H54 (cell line): ENCODE measurements at regions not wholly inside any gene's neighbourhood (a gene's known extent, or its start where the extent isn't known, plus 50 kb on each side); places are given as distances from the start of the nearest gene placed in this dataset.
A peak's percentile ranks its signal among the peaks of the same experiment; 100 is the strongest.

ENCODE experiments used
- DNase-seq: peaks from one replicate; pipeline ENCODE4 v3.0.0; 2011; ENCODE audit warnings: low spot score, mixed read lengths; ENCODE audit not compliant: insufficient read length
- FAIRE-seq: peaks from 3 replicates; lab custom pipeline; 2011; peaks lifted over from hg19 to GRCh38; lab: Jason Lieb, UNC
- POLR2A ChIP-seq: IDR thresholded peaks from 2 replicates; pipeline ENCODE4 v1.6.1; 2011; ENCODE audit warnings: low read depth, mild to moderate bottlenecking, low read length

- DNase-seq (no peak), FAIRE-seq (peak; percentile 53)
- no peak for TF ChIP-seq POLR2A
Observed at GRCh38 chr9:115391168-115391825, 273.3 kb upstream of the TNC start.

GRCh38 chr9:115393976-115394775 is 276.2 kb upstream of the TNC start:
- no peak for TF ChIP-seq POLR2A
- FAIRE-seq (no peak), DNase-seq (no peak)

- TF ChIP-seq POLR2A = no peak
- DNase-seq (no peak), FAIRE-seq (no peak)
Observed at GRCh38 chr9:115395511-115396021, 277.6 kb upstream of the TNC start.

GRCh38 chr9:115396071-115396529 is 278.1 kb upstream of the TNC start:
- FAIRE-seq = no peak
- DNase-seq = no peak
- TF ChIP-seq POLR2A = no peak

GRCh38 chr9:115397591-115398312 is 279.8 kb upstream of the TNC start:
- no peak for TF ChIP-seq POLR2A
- no peak for FAIRE-seq
- no peak for DNase-seq

- FAIRE-seq (no peak), DNase-seq (no peak)
Observed at GRCh38 chr9:115398313-115398650, 280.3 kb upstream of the TNC start.

GRCh38 chr9:115398996-115399395 is 281.0 kb upstream of the TNC start:
- no peak for DNase-seq
- no peak for FAIRE-seq
- TF ChIP-seq POLR2A = no peak

More at GRCh38 chr9:115398313-115398650, 280.3 kb upstream of the TNC start:
- TF ChIP-seq POLR2A = no peak

GRCh38 chr9:115400796-115401195 is 282.8 kb upstream of the TNC start:
- no peak for DNase-seq
- FAIRE-seq = no peak

GRCh38 chr9:115401756-115402327 is 283.9 kb upstream of the TNC start:
- FAIRE-seq (no peak), DNase-seq (no peak)
- no peak for TF ChIP-seq POLR2A

More at GRCh38 chr9:115400796-115401195, 282.8 kb upstream of the TNC start:
- TF ChIP-seq POLR2A = no peak

- TF ChIP-seq POLR2A = no peak
- no peak for FAIRE-seq
- no peak for DNase-seq
Observed at GRCh38 chr9:115403753-115404152, 285.8 kb upstream of the TNC start.

- FAIRE-seq (no peak), DNase-seq (no peak)
- no peak for TF ChIP-seq POLR2A
Observed at GRCh38 chr9:115404311-115404710, 286.4 kb upstream of the TNC start.

- FAIRE-seq = no peak
- DNase-seq = no peak
- TF ChIP-seq POLR2A = no peak
Observed at GRCh38 chr9:115411516-115411915, 293.6 kb upstream of the TNC start.

GRCh38 chr9:115411993-115412452 is 294.1 kb upstream of the TNC start:
- no peak for TF ChIP-seq POLR2A
- no peak for DNase-seq

GRCh38 chr9:115412656-115413055 is 294.7 kb upstream of the TNC start:
- DNase-seq = no peak
- TF ChIP-seq POLR2A = no peak
- no peak for FAIRE-seq

More at GRCh38 chr9:115411993-115412452, 294.1 kb upstream of the TNC start:
- no peak for FAIRE-seq
